NCI-H774 (cell line): ENCODE measurements at regions not wholly inside any gene's neighbourhood (a gene's known extent, or its start where the extent isn't known, plus 50 kb on each side); places are given as distances from the start of the nearest gene placed in this dataset.

Experiments used
- DNase-seq: peaks from one replicate; lab custom pipeline; 2025; lab: John Stamatoyannopoulos, UW

DNA sequence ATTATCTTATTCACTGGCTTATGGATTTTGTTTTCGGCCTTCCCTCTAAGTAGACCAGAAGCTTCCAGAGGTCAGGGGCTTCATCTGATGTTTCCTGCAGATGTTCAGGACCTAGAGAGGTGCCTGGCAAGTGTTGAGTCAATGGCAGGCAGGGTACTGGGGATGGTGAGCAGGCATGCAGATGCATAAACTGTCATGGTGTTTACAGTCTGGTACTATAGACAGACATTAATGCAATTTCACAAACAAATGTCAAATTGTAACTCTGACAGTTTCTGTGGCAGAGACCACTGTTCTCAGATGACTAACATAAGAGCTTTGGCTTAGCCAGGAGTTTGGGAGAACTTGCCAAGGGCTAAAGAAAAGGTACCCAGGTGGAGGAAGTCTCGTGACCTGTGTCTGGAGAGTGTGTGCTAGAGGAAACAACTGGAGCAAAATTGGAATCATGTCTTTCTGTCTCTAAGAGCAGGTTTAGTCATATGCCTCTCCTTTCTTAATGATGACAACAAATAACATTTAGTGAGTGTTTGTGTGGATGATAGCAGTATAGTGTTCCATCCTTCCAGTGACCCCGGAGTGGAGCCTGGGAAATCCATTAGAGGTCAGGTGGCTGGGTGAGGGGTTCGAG is 53.7 kb upstream of the TRAK1 start:
- DNase-seq, result no peak

DNA sequence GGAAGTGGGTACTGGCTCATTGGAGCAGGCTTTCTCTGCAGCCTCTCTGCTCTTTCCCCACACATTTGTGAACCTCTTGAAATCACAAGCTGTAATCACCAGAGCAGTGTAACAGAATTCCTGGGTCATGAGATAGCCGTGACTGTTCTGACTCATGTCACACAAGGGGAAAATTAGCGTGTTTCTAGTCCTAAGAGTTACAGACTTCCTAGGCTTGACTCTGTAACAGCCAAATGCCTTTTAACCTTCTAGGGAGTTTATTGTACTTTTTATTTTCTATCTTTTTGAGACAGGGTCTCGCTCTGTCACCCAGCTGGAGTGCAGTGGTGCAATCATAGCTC is 54.7 kb upstream of the TRAK1 start:
- no peak for DNase-seq

DNA sequence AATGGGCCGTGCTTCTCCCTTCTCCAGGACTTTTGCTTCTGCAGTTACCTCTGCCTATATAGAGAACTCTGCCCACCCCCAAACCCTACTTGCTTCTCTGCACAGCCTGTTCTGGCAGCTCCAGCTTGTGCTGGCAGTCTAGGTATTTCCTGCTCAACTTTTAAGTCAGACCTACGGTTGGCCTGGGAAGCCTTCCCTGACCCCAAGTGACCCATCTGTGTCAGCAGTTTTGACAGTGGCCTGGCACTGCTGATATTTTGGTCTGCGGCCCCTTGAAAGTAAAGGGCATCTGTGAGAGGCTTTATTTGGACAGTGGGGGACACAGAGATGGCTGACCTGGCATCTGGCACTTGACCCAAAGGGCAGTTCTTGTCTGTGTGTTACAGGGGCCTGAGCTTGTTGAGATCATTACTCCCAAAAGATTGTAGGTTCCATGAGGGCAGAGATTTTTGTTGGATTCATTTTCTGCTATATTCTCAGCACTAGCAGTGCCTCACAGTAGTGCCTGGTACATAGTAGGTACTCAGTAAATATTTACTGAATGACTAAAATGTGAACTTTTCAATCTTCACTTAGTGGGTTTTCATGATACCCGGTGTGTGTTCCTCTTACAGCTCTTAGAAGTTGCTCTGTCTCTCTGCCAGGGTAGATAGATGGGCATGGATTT is 55.2 kb upstream of the TRAK1 start:
- DNase-seq, result no peak

DNA sequence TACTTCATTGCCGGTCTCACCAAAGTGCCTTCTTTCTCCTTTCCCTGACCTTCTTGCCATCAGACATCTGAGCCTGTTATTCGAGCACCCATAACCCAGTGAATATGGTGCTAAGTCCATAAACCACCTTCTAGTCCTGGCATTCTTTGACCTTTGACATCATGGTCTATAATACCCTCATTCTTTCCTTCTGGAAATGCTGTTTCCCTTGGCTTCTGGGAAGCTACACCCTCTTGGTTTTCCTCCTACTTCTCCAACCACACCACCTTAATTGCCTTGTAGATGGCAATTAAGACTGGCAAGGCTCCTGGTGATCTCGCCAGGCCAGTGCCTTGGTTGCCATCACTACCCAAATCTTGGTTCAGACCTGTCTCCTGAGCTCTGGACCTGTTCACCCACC is 56.1 kb upstream of the TRAK1 start:
- no peak for DNase-seq

DNA sequence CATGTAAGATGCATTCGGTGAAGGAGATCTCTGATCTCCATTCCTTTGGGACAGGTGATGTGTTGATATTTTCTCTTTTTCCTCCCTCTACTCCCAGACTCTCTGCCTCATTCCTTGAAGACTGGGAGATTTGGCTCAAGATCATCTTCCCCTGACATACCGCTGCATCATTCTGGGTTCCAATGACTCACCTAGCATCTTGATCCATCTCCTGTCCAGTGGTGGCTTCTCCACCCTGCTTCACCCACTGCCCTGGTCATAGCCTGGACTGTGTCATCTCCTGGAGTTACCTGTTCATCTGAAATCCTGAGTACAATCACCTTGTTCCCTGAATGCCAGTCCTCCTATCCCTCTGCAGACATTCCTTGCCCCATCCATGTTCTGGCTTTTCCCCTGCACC is 57.4 kb upstream of the TRAK1 start:
- no peak for DNase-seq

DNA sequence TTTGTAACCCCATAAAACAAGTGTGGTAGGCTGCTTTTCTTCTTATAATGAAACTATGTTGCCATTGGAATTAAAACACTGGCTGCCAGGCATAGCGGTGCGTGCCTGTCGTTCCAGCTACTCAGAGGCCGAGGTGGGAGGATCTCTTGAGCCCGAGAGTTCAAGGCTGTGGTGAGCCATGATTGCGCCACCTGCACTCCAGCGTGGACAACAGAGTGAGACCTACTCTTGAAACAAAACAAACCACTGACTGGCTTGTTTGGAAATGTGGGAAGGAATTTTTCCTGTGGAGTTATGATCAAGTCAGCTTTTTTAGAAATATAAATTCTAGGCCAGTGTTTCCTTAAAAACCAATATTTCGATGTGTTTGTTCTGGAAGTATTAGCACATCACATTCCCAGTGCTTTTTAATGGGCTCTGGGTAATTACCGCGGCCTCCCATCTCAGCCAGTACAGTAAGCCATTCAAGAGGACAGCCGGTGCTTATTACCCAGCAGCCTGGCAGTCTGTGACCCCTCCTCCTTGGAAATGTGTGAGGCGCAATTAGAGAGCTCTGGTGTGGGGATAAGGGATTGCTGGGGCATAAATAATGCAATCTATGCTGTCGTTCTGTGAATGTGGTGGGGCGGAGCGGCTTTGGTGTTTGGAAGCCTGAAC is 58.3 kb upstream of the TRAK1 start:
- peak; percentile 3 for DNase-seq

DNA sequence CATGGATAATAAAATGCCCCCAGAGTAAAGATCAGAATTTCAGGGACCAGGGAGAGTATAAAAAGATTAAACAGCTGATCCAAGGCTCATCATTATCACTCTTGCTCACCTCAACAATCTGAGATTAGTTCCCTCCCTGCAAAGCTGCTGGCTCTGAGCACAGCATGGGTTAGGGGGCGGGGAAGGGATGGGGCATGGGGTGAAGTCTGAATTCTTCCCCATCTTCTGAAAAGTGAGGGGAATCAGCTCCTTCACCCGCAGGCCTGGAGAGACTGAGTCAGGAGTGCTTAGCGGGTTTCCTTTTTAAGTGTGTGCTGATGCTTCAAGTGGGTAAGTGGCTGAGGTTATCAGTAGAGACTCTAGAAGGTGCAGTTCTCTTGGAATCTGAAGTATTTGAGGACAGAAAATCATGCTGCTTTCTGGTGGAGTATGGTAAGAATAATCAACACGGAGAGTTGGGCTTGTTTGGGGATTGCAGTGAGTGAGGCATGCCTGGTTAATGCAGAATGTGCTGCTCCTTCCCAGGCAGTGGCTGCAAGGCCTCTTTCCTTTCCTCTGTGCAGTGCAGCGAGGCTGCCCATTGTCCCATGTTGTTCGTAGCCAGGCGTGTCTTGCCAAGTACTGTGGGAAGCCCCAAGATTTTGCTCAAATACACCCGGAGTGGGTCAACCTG is 59.2 kb upstream of the TRAK1 start:
- no peak for DNase-seq

DNA sequence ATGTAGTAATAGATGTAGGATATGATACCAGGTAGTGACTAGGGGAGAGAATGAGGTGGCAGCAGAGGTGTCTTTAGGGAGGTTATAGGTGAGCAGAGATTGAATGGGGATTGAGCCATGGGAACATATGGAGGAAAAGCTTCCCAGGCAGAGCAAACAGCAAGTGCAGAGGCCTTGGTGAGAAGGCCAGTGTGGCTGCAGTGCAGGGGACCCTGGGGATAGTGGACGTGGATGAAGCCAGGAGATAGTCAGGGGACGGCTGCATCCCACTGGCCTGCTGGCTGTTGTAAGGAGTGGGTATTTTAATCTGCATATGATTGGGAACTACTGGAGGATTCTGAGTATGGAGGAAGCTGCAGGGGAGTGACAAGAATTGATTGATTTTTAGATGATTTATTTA is 62.7 kb upstream of the TRAK1 start:
- no peak for DNase-seq

DNA sequence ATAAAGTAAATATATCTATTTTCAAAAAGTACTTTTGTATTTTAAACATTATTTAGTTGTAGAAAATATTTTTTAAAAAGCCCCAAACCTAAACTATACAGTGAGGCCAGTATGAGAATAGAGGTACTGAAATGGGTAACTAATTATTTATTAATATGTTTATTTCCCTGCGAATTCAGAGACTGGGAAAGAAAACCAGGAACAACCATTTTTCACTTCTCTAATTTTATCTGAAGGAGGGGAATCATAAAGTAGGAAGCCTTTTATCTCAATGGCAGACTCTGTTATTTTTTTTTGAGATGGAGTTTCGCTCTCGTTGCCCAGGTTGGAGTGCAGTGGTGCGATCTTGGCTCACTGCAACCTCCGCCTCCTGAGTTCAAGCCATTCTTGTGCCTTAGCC is 63.6 kb upstream of the TRAK1 start:
- no peak for DNase-seq

DNA sequence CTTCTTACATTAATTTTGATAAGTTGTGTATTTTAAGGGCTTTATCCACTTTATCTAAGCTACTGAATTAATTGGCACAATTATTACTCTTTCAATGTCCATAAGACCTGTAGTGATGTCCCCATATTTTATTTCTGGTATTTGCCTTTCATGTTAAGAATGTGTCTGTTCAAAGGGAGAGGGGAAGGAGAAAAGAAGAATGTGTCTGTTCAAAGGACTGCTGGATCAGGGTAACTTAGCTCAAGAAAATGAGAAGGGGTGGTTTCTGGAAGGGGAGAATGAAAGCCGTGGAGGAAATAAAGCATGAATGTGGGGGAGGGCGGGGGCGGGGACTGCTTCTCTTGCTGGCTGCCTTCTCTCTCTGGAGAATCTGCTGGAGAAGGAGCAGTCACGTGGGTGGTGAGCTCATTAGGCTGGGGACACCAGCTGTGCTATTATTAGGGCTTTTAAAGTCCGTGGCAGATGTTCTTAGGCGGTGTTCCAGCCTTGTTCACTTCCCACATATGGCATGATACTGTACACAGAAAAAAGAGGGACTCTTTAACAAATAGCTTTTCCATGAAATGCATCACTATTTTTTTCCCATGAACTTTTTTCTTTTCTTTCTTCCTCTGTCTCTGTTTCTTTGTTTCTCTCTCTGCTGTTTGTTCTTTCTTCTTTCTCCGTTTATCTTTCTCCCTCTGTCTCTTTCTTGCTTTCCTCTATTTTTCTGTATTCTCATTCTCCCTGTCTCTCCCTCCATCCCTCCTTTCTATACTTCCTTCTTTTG is 63.7 kb upstream of the ULK4 start:
- peak; percentile 68 for DNase-seq

DNA sequence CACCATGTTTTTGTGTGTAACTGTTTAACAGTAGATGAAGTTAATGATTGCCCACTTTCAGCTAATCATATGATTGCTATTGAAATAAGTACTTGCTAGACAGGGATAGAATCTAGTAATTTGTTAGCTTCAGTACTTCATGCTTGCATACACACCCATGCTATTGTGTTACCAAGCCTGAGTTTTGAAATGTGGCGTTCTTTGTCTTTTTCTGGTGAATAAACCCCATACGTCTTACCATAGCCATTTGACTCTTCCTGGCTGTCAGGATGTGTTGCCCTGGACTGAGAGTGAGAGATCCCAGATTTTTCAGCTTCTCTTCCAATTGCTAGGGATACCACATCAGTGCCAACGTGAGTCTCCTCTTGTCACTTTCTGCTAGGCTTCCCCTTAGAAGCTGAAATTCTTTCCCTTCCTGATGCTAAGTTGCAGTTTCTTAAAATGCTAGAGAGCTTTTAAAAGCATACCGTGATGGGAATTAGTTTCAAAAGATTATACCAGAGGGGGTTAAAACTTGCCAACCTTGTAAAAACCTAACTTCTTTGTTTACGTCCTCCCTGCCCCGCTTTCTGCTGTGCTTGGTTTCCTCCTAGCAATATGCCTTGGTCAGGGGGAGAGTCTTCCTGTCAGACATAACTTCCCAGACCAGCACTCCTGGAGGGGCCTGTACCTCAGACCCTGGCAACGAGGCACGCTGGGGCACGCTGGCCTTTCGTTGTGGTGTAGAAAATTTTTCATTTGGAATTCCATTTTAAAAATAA is 62.9 kb upstream of the ULK4 start:
- no peak for DNase-seq

DNA sequence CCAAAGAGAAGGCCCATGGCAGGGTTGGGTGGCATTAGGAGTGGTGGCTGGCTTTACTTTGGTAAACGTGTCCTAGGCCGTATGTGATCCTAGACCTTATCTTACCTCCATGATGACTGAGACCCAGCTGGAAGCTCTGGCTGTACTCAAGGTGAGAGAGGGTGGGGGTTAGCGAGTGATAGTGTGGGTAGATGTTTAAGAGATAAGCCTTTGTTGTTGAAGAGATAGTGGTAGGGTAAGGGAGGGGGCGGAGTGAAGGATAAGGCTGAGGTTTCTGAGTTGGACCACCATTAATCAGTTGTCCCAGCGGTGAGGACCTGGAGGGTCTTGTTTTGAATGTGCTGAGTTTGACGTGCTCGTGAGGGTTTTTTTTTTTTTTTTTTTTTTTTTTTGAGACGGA is 61.5 kb upstream of the ULK4 start:
- DNase-seq, result no peak

DNA sequence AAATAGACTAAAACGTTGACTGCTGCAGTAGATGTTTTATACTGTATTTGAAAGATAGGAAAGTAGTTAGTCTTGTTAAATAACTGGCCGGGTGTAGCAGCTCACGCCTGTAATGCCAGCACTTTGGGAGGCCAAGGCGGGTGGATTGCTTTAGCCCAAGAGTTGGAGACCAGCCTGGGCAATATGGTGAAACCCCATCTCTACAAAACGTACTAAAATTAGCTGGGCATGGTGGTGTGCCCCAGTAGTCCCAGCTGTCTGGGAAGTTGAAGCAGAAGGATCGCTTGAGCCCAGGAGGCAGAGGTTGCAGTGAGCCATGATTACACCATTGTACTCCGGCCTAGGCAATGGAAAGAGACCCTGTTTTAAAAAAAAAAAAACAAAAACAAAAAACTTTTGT is 60.5 kb upstream of the ULK4 start:
- DNase-seq, result no peak

DNA sequence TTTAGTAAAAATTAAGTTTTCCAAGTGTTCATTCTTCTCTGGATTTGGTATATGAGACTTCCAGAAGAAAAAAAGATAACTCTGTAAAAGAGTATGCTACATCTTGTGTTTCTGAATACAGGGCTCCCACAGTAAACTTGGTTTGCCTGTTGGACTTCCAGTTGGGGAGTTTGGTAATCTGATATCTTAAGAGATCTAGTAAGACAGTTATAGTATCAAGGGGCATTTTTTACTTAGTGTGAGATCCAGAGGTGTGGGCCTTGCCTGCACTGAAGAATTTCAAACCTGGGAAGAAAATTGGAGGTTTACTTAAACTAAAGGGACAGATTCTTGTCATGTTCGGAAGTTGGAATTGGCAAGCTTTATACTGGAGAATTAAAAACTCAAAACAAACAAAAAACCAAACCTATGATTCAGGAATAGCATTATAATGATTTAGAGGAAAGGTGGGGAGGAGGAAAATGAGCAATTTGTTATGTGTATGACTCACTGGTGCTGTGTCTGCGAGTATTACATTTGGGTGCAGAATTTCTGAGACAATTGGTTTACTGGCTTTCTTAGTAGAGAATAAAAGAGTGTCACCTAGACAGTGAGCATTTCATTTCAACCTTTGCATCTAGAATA is 58.9 kb upstream of the ULK4 start:
- DNase-seq, result no peak

DNA sequence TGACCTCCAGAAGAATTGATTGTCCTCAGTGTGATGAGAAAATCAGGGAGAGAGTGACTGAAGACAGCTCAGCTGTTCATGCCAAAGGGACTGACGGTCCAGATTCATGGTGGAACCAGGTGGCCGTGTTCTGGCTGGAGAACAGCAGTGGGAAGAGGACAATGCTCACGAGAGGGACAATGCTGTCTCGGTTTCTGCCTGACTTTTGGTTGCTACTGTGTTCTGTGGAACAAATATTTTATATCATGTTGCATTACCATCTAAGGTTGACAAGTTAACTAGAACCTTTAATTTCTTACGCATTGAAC is 58.0 kb upstream of the ULK4 start:
- no peak for DNase-seq

DNA sequence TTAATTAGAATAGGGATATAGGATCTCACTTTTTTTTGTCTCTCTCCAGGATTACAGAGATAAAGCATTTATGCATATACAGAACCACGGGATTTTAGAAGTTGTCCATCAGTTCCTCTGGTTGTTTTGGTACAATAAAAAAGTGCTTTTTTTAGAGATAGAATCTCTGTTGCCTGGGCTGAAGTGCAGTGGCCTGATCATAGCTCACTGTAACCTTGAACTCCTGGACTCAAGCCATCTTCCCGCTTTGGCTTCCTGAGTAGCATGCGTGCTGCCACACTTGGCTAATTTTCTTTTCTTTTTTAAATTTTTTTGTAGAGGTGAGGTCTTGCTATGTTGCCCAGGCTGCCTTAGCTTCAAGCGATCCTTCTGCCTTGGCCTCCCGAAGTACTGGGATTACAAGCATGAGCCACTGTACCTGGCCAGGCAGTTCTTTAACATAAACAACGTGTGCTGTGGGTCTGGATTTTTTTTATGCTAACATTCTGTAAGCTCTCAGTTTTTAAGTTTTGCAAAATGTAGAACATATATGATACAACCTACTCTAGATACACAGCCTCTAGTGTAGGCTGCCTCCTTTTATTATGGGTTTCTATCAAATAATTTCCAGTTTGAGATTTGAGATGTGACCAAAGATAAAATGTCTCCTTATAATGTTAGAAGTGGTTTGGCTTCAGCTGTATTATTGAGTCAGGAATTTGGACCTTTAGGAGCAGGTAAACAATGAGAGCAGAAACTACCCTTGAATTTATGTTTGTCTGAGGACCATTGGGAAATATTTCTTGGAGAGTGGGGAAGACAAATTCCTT is 57.4 kb upstream of the ULK4 start:
- no peak for DNase-seq

DNA sequence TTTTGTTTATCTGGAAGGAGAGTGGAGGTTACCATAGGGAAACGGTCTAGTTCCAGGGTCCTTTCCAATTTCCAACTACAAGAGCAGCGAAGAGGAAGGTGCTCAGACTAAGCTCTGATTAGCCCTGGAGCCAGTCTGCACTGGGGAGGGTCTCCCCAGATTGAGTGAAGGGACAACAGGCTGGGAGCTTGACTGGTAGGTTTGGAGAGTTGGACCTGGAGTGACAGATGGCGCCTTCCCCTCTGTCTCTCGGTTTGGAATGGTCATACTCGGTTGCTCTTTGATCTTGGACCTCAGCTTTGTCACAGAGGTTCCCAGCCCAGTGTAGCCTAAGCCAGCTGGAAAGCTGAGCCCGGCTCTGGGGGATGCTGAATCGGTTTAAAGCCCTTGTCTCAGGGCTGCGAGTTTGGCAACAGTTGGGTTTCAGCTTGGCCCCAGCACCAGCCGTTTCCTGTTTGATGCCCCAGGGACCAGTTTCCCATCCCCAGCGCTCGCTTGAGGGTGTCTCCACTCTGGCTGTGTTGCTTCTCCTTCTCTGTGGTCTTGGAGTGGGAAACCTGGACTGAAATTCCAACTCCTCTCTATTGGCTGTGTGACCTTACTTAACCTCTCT is 53.1 kb upstream of the ULK4 start:
- no peak for DNase-seq

DNA sequence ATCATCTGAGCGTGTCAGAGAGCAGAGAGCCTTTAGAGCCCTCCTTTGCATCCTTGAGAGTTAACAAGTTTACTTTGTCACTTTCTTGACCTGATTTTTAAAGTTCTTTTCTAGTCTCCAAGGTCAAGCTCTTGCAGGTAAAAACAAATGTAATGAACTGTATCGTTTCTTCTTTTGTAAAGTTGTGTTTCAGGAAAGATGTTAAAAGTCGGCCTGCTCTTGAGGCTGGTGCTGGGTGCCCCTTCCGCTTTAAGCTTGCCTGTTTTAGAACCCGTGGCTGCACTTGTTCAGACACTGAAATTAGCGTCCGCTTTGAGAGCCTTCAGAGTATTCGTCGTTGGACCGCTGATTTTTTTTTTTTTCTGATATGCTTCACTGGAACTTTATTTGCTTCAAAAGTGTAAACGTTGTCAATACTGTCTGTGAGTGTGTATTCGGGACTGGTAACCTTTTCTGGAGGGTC is 52.6 kb upstream of the ULK4 start:
- DNase-seq, result no peak

DNA sequence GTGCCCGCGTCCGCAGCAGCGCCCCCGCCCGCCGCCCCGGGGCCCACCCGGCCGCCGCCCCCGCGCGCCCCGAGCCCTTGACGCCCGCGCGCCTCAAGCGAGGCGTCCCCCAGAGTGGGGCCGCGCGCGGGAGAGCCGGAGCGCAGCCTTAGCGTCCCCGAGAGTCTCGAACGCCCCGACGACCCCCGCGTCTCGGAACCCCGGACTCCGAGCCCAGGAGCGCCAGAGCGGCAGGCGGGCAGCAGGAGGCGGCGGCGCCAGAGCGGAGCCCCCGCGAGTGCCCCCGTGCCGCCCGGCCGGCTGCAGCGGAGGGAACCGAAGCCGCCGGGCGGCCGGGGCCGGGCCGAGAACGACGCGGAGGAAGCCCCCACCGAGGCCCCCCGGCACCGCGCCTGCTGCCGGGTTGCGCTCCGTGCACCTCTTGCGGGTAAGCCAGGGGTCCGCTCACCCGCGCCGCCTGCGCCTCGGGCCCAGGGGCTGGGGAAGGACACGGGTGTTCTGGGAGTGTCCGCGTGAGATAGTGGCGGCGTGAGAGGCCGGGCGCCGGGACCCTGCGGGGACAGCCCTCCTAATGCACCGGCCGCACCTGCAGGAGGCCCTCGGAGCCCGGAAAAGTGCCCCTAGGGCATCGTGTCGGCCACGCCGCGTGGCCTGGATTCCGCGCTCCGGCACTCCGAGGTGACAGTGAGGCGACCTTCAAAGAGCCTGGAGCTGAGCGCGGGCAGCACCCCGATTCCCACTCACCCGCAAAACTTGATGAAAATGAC is 52.0 kb upstream of the ULK4 start:
- DNase-seq, result no peak
